HepG2 (cell line): ENCODE measurements at regions not wholly inside any gene's neighbourhood (a gene's known extent, or its start where the extent isn't known, plus 50 kb on each side); places are given as distances from the start of the nearest gene placed in this dataset.

ENCODE experiments used
- ATAC-seq: fragments of 200-7000 bp; cut with Tn5 transposase; 3 replicates; pipeline ENCODE4 v1.9.1; 2020; ENCODE audit warnings: mild to moderate bottlenecking, moderate library complexity
- BruUV-seq: library from RNA; stranded (reverse); fragments of 400-500 nt; replicated peaks from 2 replicates; lab custom pipeline; 2021; lab: Mats Ljungman, UMichigan
- CTCF ChIA-PET: fragments of 300-600 bp; formaldehyde crosslinking; extraction: SDS; loops from one replicate; lab custom pipeline; 2021; ENCODE audit warnings: low total read pairs, inconsistent platforms, low intra/inter-chr PET ratio; lab: Yijun Ruan, JAX
- POLR2A ChIA-PET: fragments of 350-600 bp; sonication (Branson Sonifier 250); formaldehyde crosslinking; loops from one replicate; lab custom pipeline; 2020; ENCODE audit warnings: antibody characterized with exemption, inconsistent platforms; lab: Yijun Ruan, JAX
- DNase-seq: peaks from one replicate; pipeline ENCODE4 v3.0.0-alpha.2; 2015; ENCODE audit warnings: low spot score
- FAIRE-seq: peaks from 3 replicates; lab custom pipeline; 2011; peaks lifted over from hg19 to GRCh38; lab: Jason Lieb, UNC
- H2AFZ ChIP-seq: one replicate; pipeline ENCODE4 v1.6.1; 2011; ENCODE audit warnings: low read length, inconsistent platforms
- H3K27ac ChIP-seq: fragments of 300-600 bp; 3 replicates; pipeline ENCODE4 v1.8.0; 2011; ENCODE audit warnings: mixed run types, mild to moderate bottlenecking, mixed read lengths, low read length, inconsistent platforms; ENCODE audit not compliant: insufficient read depth; ENCODE audit errors: extremely low read length
- H3K27me3 ChIP-seq, 2 experiments: fragments of 200-600 bp in 1 of 2; 2 replicates in 1 of 2; 3 replicates in 1 of 2; pipeline versions ENCODE4 v1.6.0 to v1.8.0; 2011; ENCODE audit warnings: low read length in 2 of 2, mild to moderate bottlenecking in 2 of 2, moderate library complexity in 2 of 2, inconsistent platforms in 1 of 2; ENCODE audit not compliant: insufficient read depth in 2 of 2, control insufficient read depth in 1 of 2
- H3K36me3 ChIP-seq, 2 experiments: fragments of 200-600 bp in 1 of 2; replicated peaks in 1 of 2; 2 replicates in 1 of 2; 3 replicates in 1 of 2; pipeline versions ENCODE4 v1.5.1 to v1.8.0; 2011; ENCODE audit warnings: low read length in 2 of 2, inconsistent platforms in 1 of 2; ENCODE audit not compliant: insufficient read depth in 2 of 2, control insufficient read depth in 1 of 2
- H3K4me1 ChIP-seq: 2 replicates; pipeline ENCODE4 v1.5.1; 2012; ENCODE audit warnings: low read length, inconsistent platforms; ENCODE audit not compliant: insufficient read depth
- H3K4me2 ChIP-seq: 2 replicates; pipeline ENCODE4 v1.6.0; 2011; ENCODE audit warnings: low read depth, low read length, inconsistent platforms
- H3K4me3 ChIP-seq, 3 experiments: fragments of 200-600 bp in 1 of 3; sonication (generic), shearing (Covaris generic) in 1 of 3; replicated peaks in 1 of 3; 2 replicates each; pipeline ENCODE4 v1.5.1; 2011 to 2016; ENCODE audit warnings: low read length in 3 of 3, inconsistent platforms in 2 of 3, low read depth in 2 of 3, mild to moderate bottlenecking in 2 of 3, control low read depth in 1 of 3, mixed read lengths in 1 of 3; ENCODE audit not compliant: insufficient read depth in 1 of 3
- H3K79me2 ChIP-seq: one replicate; pipeline ENCODE4 v1.6.1; 2011; ENCODE audit warnings: low read length, inconsistent platforms; ENCODE audit not compliant: insufficient read depth
- H3K9ac ChIP-seq: 2 replicates; pipeline ENCODE4 v1.6.0; 2011; ENCODE audit warnings: mild to moderate bottlenecking, low read depth, low read length, inconsistent platforms; ENCODE audit not compliant: insufficient read depth
- H3K9me3 ChIP-seq: 2 replicates; pipeline ENCODE4 v1.5.1; 2012; ENCODE audit warnings: mild to moderate bottlenecking, low read length
- H4K20me1 ChIP-seq: 2 replicates; pipeline ENCODE4 v1.6.0; 2011; ENCODE audit warnings: inconsistent platforms, mild to moderate bottlenecking, low read length, moderate library complexity; ENCODE audit not compliant: insufficient read depth
- GFI1 ChIP-seq: sonication (generic); formaldehyde crosslinking; IDR thresholded peaks from 2 replicates; pipeline ENCODE4 v1.5.0; 2020; ENCODE audit warnings: missing genetic modification reagents, mild to moderate bottlenecking, borderline replicate concordance
- HHEX ChIP-seq: IDR thresholded peaks from 2 replicates; pipeline ENCODE4 v1.6.1; 2016; ENCODE audit warnings: control low read depth
- KLF15 ChIP-seq: sonication (generic); formaldehyde crosslinking; IDR thresholded peaks from 2 replicates; pipeline ENCODE4 v1.8.1; 2023; ENCODE audit warnings: borderline replicate concordance, mild to moderate bottlenecking, inconsistent platforms, missing genetic modification reagents, mixed read lengths
- ZC3H13 ChIP-seq: sonication (generic); formaldehyde crosslinking; IDR thresholded peaks from 2 replicates; pipeline ENCODE4 v1.8.1; 2023; ENCODE audit warnings: mild to moderate bottlenecking, missing genetic modification reagents, moderate library complexity
- ZNF260 ChIP-seq: sonication (generic); formaldehyde crosslinking; IDR thresholded peaks from 2 replicates; pipeline ENCODE4 v1.4.0; 2020; ENCODE audit warnings: missing genetic modification reagents, low read depth, mild to moderate bottlenecking, borderline replicate concordance
- WGBS: methylation state at CpG from one replicate; pipeline ENCODE4 v1.1.6; 2017; ENCODE audit warnings: low lambda C conversion rate; 5-methylcytosine and 5-hydroxymethylcytosine counted together
- in situ Hi-C: cut with HindIII; loops from 2 replicates; pipeline ENCODE4 v1.10.0; 2017; ENCODE audit warnings: low pct_unique_long_range_greater_than_20kb; ENCODE audit not compliant: extremely low pct_ligation_motif_present
- intact Hi-C: fragments of 100-400 bp; cut with micrococcal nuclease; formaldehyde crosslinking; loops from one replicate; pipeline ENCODE4 v1.10.0; 2022; ENCODE audit not compliant: unreplicated experiment

- CTCF ChIA-PET: no interaction called here
These were observed 934.6 kb upstream of the FAM98A start for GRCh38 chr2:34533585-34534183.

GRCh38 chr2:34529965-34530364, 930.9 kb upstream of the FAM98A start:
- in situ Hi-C loops: no loop called here
- TF ChIP-seq HHEX: no peak
- TF ChIP-seq KLF15 (CRISPR knock-in tag): no peak
- ATAC-seq (no peak), DNase-seq (no peak), FAIRE-seq (no peak)
- Histone ChIP-seq H2AFZ (no peak overlapping the region), H4K20me1 (no peaks in the 10 kb centered on the region), H3K4me3 (no peak overlapping the region), H3K36me3 (no peaks in the 10 kb centered on the region), H3K27me3 (no peaks in the 10 kb centered on the region), H3K4me2 (no peak overlapping the region), H3K9ac (no peak overlapping the region), H3K9me3 (peaks cover 60% of the 10 kb centered on the region), H3K79me2 (no peaks in the 10 kb centered on the region), H3K4me1 (no peaks in the 10 kb centered on the region), H3K27ac (no peak overlapping the region)
- no TSS peak for BruUV-seq
- intact Hi-C loops: no loop called here
- 6% methylated on average over 1 of the region's 1 CpG for WGBS
- ChIA-PET CTCF (no interaction called here), POLR2A (no interaction called here)

More at GRCh38 chr2:34533585-34534183, 934.6 kb upstream of the FAM98A start:
- no TSS peak for BruUV-seq
- H3K79me2 ChIP-seq: no peaks in the 10 kb centered on the region
- FAIRE-seq (no peak), ATAC-seq (no peak)
- H3K4me3 ChIP-seq: no peak overlapping the region
- H3K9me3 ChIP-seq: peaks cover 45% of the 10 kb centered on the region
- WGBS: 7% methylated on average over 3 of the region's 3 CpGs
- POLR2A ChIA-PET: no interaction called here
- no peak for TF ChIP-seq ZNF260 (CRISPR knock-in tag)
- TF ChIP-seq ZC3H13 (CRISPR knock-in tag): no peak
- TF ChIP-seq GFI1 (CRISPR knock-in tag): no peak
- TF ChIP-seq, all 625 proteins: peak for 0
- no peak for DNase-seq
- in situ Hi-C loops: no loop called here
- Histone ChIP-seq H4K20me1 (no peaks in the 10 kb centered on the region), H3K4me1 (no peaks in the 10 kb centered on the region), H3K9ac (no peak overlapping the region), H3K36me3 (no peaks in the 10 kb centered on the region), H3K27ac (no peak overlapping the region), H2AFZ (no peak overlapping the region), H3K27me3 (no peaks in the 10 kb centered on the region), H3K4me2 (no peak overlapping the region)
- intact Hi-C loops: no loop called here
